HepG2 (cell line): ENCODE measurements at regions not wholly inside any gene's neighbourhood (a gene's known extent, or its start where the extent isn't known, plus 50 kb on each side); places are given as distances from the start of the nearest gene placed in this dataset.

Source experiments
- ATAC-seq: fragments of 200-7000 bp; cut with Tn5 transposase; 3 replicates; pipeline ENCODE4 v1.9.1; 2020; ENCODE audit warnings: mild to moderate bottlenecking, moderate library complexity
- BruUV-seq: library from RNA; stranded (reverse); fragments of 400-500 nt; replicated peaks from 2 replicates; lab custom pipeline; 2021; lab: Mats Ljungman, UMichigan
- CTCF ChIA-PET: fragments of 300-600 bp; formaldehyde crosslinking; extraction: SDS; loops from one replicate; lab custom pipeline; 2021; ENCODE audit warnings: low total read pairs, inconsistent platforms, low intra/inter-chr PET ratio; lab: Yijun Ruan, JAX
- POLR2A ChIA-PET: fragments of 350-600 bp; sonication (Branson Sonifier 250); formaldehyde crosslinking; loops from one replicate; lab custom pipeline; 2020; ENCODE audit warnings: antibody characterized with exemption, inconsistent platforms; lab: Yijun Ruan, JAX
- DNase-seq: peaks from one replicate; pipeline ENCODE4 v3.0.0-alpha.2; 2015; ENCODE audit warnings: low spot score
- FAIRE-seq: peaks from 3 replicates; lab custom pipeline; 2011; peaks lifted over from hg19 to GRCh38; lab: Jason Lieb, UNC
- H2AFZ ChIP-seq: one replicate; pipeline ENCODE4 v1.6.1; 2011; ENCODE audit warnings: low read length, inconsistent platforms
- H3K27ac ChIP-seq: fragments of 300-600 bp; 3 replicates; pipeline ENCODE4 v1.8.0; 2011; ENCODE audit warnings: mixed run types, mild to moderate bottlenecking, mixed read lengths, low read length, inconsistent platforms; ENCODE audit not compliant: insufficient read depth; ENCODE audit errors: extremely low read length
- H3K27me3 ChIP-seq, 2 experiments: fragments of 200-600 bp in 1 of 2; 2 replicates in 1 of 2; 3 replicates in 1 of 2; pipeline versions ENCODE4 v1.6.0 to v1.8.0; 2011; ENCODE audit warnings: low read length in 2 of 2, mild to moderate bottlenecking in 2 of 2, moderate library complexity in 2 of 2, inconsistent platforms in 1 of 2; ENCODE audit not compliant: insufficient read depth in 2 of 2, control insufficient read depth in 1 of 2
- H3K36me3 ChIP-seq, 2 experiments: fragments of 200-600 bp in 1 of 2; replicated peaks in 1 of 2; 2 replicates in 1 of 2; 3 replicates in 1 of 2; pipeline versions ENCODE4 v1.5.1 to v1.8.0; 2011; ENCODE audit warnings: low read length in 2 of 2, inconsistent platforms in 1 of 2; ENCODE audit not compliant: insufficient read depth in 2 of 2, control insufficient read depth in 1 of 2
- H3K4me1 ChIP-seq: 2 replicates; pipeline ENCODE4 v1.5.1; 2012; ENCODE audit warnings: low read length, inconsistent platforms; ENCODE audit not compliant: insufficient read depth
- H3K4me2 ChIP-seq: 2 replicates; pipeline ENCODE4 v1.6.0; 2011; ENCODE audit warnings: low read depth, low read length, inconsistent platforms
- H3K4me3 ChIP-seq, 3 experiments: fragments of 200-600 bp in 1 of 3; sonication (generic), shearing (Covaris generic) in 1 of 3; replicated peaks in 1 of 3; 2 replicates each; pipeline ENCODE4 v1.5.1; 2011 to 2016; ENCODE audit warnings: low read length in 3 of 3, inconsistent platforms in 2 of 3, low read depth in 2 of 3, mild to moderate bottlenecking in 2 of 3, control low read depth in 1 of 3, mixed read lengths in 1 of 3; ENCODE audit not compliant: insufficient read depth in 1 of 3
- H3K79me2 ChIP-seq: one replicate; pipeline ENCODE4 v1.6.1; 2011; ENCODE audit warnings: low read length, inconsistent platforms; ENCODE audit not compliant: insufficient read depth
- H3K9ac ChIP-seq: 2 replicates; pipeline ENCODE4 v1.6.0; 2011; ENCODE audit warnings: mild to moderate bottlenecking, low read depth, low read length, inconsistent platforms; ENCODE audit not compliant: insufficient read depth
- H3K9me3 ChIP-seq: 2 replicates; pipeline ENCODE4 v1.5.1; 2012; ENCODE audit warnings: mild to moderate bottlenecking, low read length
- H4K20me1 ChIP-seq: 2 replicates; pipeline ENCODE4 v1.6.0; 2011; ENCODE audit warnings: inconsistent platforms, mild to moderate bottlenecking, low read length, moderate library complexity; ENCODE audit not compliant: insufficient read depth
- ATF1 ChIP-seq: IDR thresholded peaks from 2 replicates; pipeline ENCODE4 v1.6.1; 2016; ENCODE audit warnings: mild to moderate bottlenecking, control low read depth
- BHLHE40 ChIP-seq: IDR thresholded peaks from 2 replicates; pipeline ENCODE4 v1.6.1; 2011; ENCODE audit warnings: low read length, improper control_type of control experiment
- CHD4 ChIP-seq: fragments of 200-600 bp; sonication (generic); IDR thresholded peaks from 2 replicates; pipeline ENCODE4 v1.7.0; 2017; ENCODE audit warnings: mild to moderate bottlenecking, low read length, borderline replicate concordance
- FOXC1 ChIP-seq: sonication (generic); formaldehyde crosslinking; IDR thresholded peaks from 2 replicates; pipeline ENCODE4 v1.8.0; 2022; ENCODE audit warnings: mild to moderate bottlenecking, missing genetic modification reagents, borderline replicate concordance
- HMGA1 ChIP-seq: sonication (generic); formaldehyde crosslinking; conservative IDR thresholded peaks from 2 replicates; pipeline ENCODE4 v1.4.0; 2020; ENCODE audit warnings: missing genetic modification reagents
- JUNB ChIP-seq: sonication (generic); formaldehyde crosslinking; IDR thresholded peaks from 2 replicates; pipeline ENCODE4 v1.8.0; 2022; ENCODE audit warnings: missing genetic modification reagents, mild to moderate bottlenecking, borderline replicate concordance
- LRRFIP1 ChIP-seq: sonication (generic); formaldehyde crosslinking; conservative IDR thresholded peaks from 2 replicates; pipeline ENCODE4 v1.4.0; 2020; ENCODE audit warnings: missing genetic modification reagents
- MXI1 ChIP-seq: IDR thresholded peaks from 3 replicates; pipeline ENCODE4 v1.6.1; 2012; ENCODE audit warnings: low read depth, low read length, inconsistent platforms, borderline replicate concordance
- REXO4 ChIP-seq: sonication (generic); formaldehyde crosslinking; IDR thresholded peaks from 2 replicates; pipeline ENCODE4 v1.8.0; 2022; ENCODE audit warnings: missing genetic modification reagents, mild to moderate bottlenecking, borderline replicate concordance
- RXRA ChIP-seq: sonication (generic); formaldehyde crosslinking; IDR thresholded peaks from 2 replicates; pipeline ENCODE4 v1.5.1; 2020; ENCODE audit warnings: missing genetic modification reagents
- SMAD3 ChIP-seq: sonication (generic); formaldehyde crosslinking; IDR thresholded peaks from 2 replicates; pipeline ENCODE4 v1.4.0; 2020; ENCODE audit warnings: missing genetic modification reagents
- ZFP37 ChIP-seq: sonication (generic); formaldehyde crosslinking; IDR thresholded peaks from 2 replicates; pipeline ENCODE4 v1.4.0; 2020; ENCODE audit warnings: missing genetic modification reagents, borderline replicate concordance
- ZNF503 ChIP-seq: sonication (generic); formaldehyde crosslinking; IDR thresholded peaks from 2 replicates; pipeline ENCODE4 v1.4.0; 2020; ENCODE audit warnings: missing genetic modification reagents
- ZNF770 ChIP-seq: sonication (generic); formaldehyde crosslinking; IDR thresholded peaks from 2 replicates; pipeline ENCODE4 v1.5.0; 2020; ENCODE audit warnings: mild to moderate bottlenecking, missing genetic modification reagents
- WGBS: methylation state at CpG from one replicate; pipeline ENCODE4 v1.1.6; 2017; ENCODE audit warnings: low lambda C conversion rate; 5-methylcytosine and 5-hydroxymethylcytosine counted together
- in situ Hi-C: cut with HindIII; loops from 2 replicates; pipeline ENCODE4 v1.10.0; 2017; ENCODE audit warnings: low pct_unique_long_range_greater_than_20kb; ENCODE audit not compliant: extremely low pct_ligation_motif_present
- intact Hi-C: fragments of 100-400 bp; cut with micrococcal nuclease; formaldehyde crosslinking; loops from one replicate; pipeline ENCODE4 v1.10.0; 2022; ENCODE audit not compliant: unreplicated experiment

- no peak overlapping the region for H2AFZ ChIP-seq
- H3K27me3 ChIP-seq: no peaks in the 10 kb centered on the region
- POLR2A ChIA-PET: no interaction called here
- in situ Hi-C loops: no loop called here
- H3K4me2 ChIP-seq: no peak overlapping the region
- ATAC-seq (no peak), DNase-seq (no peak), FAIRE-seq (no peak)
- no peaks in the 10 kb centered on the region for H3K4me1 ChIP-seq
- H3K9ac ChIP-seq: no peak overlapping the region
- intact Hi-C loops: no loop called here
- TF ChIP-seq CHD4 (no peak), ZNF503 (CRISPR knock-in tag) (no peak)
- CTCF ChIA-PET: no interaction called here
- no peaks in the 10 kb centered on the region for H3K36me3 ChIP-seq
- no peaks in the 10 kb centered on the region for H3K9me3 ChIP-seq
- no peaks in the 10 kb centered on the region for H3K79me2 ChIP-seq
- H4K20me1 ChIP-seq: no peaks in the 10 kb centered on the region
- H3K4me3 ChIP-seq: no peak overlapping the region
- 0% methylated on average over 1 of the region's 1 CpG for WGBS
- BruUV-seq: no TSS peak
- no peak overlapping the region for H3K27ac ChIP-seq
Measured at GRCh38 chr7:46848311-46848710, 733.6 kb downstream of the TNS3 start.

GRCh38 chr7:46847126-46847525 lies 734.8 kb downstream of the TNS3 start:
- Histone ChIP-seq H3K4me2 (no peak overlapping the region), H3K9me3 (no peaks in the 10 kb centered on the region), H2AFZ (no peak overlapping the region), H3K4me1 (no peaks in the 10 kb centered on the region), H3K79me2 (no peaks in the 10 kb centered on the region), H3K36me3 (no peaks in the 10 kb centered on the region), H3K27me3 (no peaks in the 10 kb centered on the region), H3K27ac (no peak overlapping the region), H4K20me1 (no peaks in the 10 kb centered on the region), H3K4me3 (no peak overlapping the region), H3K9ac (no peak overlapping the region)
- intact Hi-C loops: no loop called here
- 0% methylated on average over 1 of the region's 3 CpGs for WGBS
- in situ Hi-C loops: no loop called here
- no peak for DNase-seq
- CTCF ChIA-PET: no interaction called here
- no peak for FAIRE-seq
- no TSS peak for BruUV-seq
- no peak for ATAC-seq
- POLR2A ChIA-PET: no interaction called here
- TF ChIP-seq HMGA1 (CRISPR knock-in tag) (no peak), JUNB (CRISPR knock-in tag) (no peak), MXI1 (no peak), BHLHE40 (no peak), RXRA (CRISPR knock-in tag) (no peak), ZNF770 (CRISPR knock-in tag) (no peak), LRRFIP1 (CRISPR knock-in tag) (no peak), REXO4 (CRISPR knock-in tag) (no peak), FOXC1 (CRISPR knock-in tag) (no peak), ZFP37 (CRISPR knock-in tag) (no peak), SMAD3 (CRISPR knock-in tag) (no peak), ATF1 (CRISPR knock-in tag) (no peak)
